ENCODE measurements at regions not wholly inside any gene's neighbourhood (a gene's known extent, or its start where the extent isn't known, plus 50 kb on each side); places are given as distances from the start of the nearest gene placed in this dataset.

GRCh38 chr16:10314317-10314716, 71.5 kb upstream of the ATF7IP2 start:
- DNase-seq (ENCODE audit: low spot score): no peak

- DNase-seq (ENCODE audit: low spot score): peak; percentile 72
Measured at GRCh38 chr16:10314811-10315210, 71.0 kb upstream of the ATF7IP2 start.

- DNase-seq (ENCODE audit: low spot score): no peak
Measured at GRCh38 chr16:10317425-10318001, 68.3 kb upstream of the ATF7IP2 start.

GRCh38 chr16:10318798-10319500, 66.9 kb upstream of the ATF7IP2 start:
- no peak for DNase-seq (ENCODE audit: low spot score)

GRCh38 chr16:10321407-10322387, 64.2 kb upstream of the ATF7IP2 start:
- DNase-seq (ENCODE audit: low spot score): no peak

- no peak for DNase-seq (ENCODE audit: low spot score)
Measured at GRCh38 chr16:10322723-10323527, 62.9 kb upstream of the ATF7IP2 start.

GRCh38 chr16:10323528-10323869, 62.4 kb upstream of the ATF7IP2 start:
- DNase-seq (ENCODE audit: low spot score): no peak

- no peak for DNase-seq (ENCODE audit: low spot score)
Measured at GRCh38 chr16:10324210-10324609, 61.7 kb upstream of the ATF7IP2 start.

GRCh38 chr16:10325783-10326543, 59.9 kb upstream of the ATF7IP2 start:
- DNase-seq (ENCODE audit: low spot score): no peak

- no peak for DNase-seq (ENCODE audit: low spot score)
Measured at GRCh38 chr16:10326647-10327046, 59.2 kb upstream of the ATF7IP2 start.

- peak; percentile 65 for DNase-seq (ENCODE audit: low spot score)
Measured at GRCh38 chr16:10328291-10328690, 57.6 kb upstream of the ATF7IP2 start.

GRCh38 chr16:10332241-10332640, 53.6 kb upstream of the ATF7IP2 start:
- DNase-seq (ENCODE audit: low spot score): no peak

GRCh38 chr16:10332775-10333174, 53.1 kb upstream of the ATF7IP2 start:
- DNase-seq (ENCODE audit: low spot score): no peak

- DNase-seq (ENCODE audit: low spot score): no peak
Measured at GRCh38 chr16:10333321-10334032, 52.4 kb upstream of the ATF7IP2 start.

- no peak for DNase-seq (ENCODE audit: low spot score)
Measured at GRCh38 chr16:10335681-10336080, 50.2 kb upstream of the ATF7IP2 start.
